Vagina (tissue), 2 donors: ENCODE measurements at regions not wholly inside any gene's neighbourhood (a gene's known extent, or its start where the extent isn't known, plus 50 kb on each side); places are given as distances from the start of the nearest gene placed in this dataset.

Experiments
- CTCF ChIP-seq, 3 experiments: fragments of 450-650 bp in 2 of 3; fragments of 200-600 bp in 1 of 3; sonication (generic) in 1 of 3; IDR thresholded peaks; one replicate each; pipeline ENCODE4 v1.5.1; 2017 to 2019; ENCODE audit warnings: antibody characterized with exemption in 3 of 3, mild to moderate bottlenecking in 2 of 3, moderate library complexity in 2 of 3
- POLR2AphosphoS5 ChIP-seq, 2 donors: sonication (generic); formaldehyde crosslinking; IDR thresholded peaks; one replicate each; pipeline ENCODE4 v1.9.0; 2017; ENCODE audit warnings: antibody characterized with exemption in 2 of 2, mild to moderate bottlenecking in 2 of 2, low read depth in 1 of 2; ENCODE audit not compliant: insufficient read depth in 1 of 2

GRCh38 chr3:154496540-154496939 is 66.5 kb upstream of the GPR149 start:
- TF ChIP-seq POLR2AphosphoS5 (IDR thresholded peaks at IDR 0.05; ENCODE audit: insufficient read depth in 1 of 2, low read depth in 1 of 2), result no peak
- TF ChIP-seq CTCF (IDR thresholded peaks at IDR 0.05), result no peak
